Activated naive CD8-positive, alpha-beta T cell treated with anti-CD3 and anti-CD28 coated beads, Interleukin-2, amount 50 U/mL, for 24 hours (primary cell): ENCODE measurements at regions not wholly inside any gene's neighbourhood (a gene's known extent, or its start where the extent isn't known, plus 50 kb on each side); places are given as distances from the start of the nearest gene placed in this dataset.
"Not testable (repeated sequence)": the region's sequence is repeated elsewhere in the genome, so short reads cannot be mapped to it uniquely, and the experiment has no call there.

Experiments used
- ATAC-seq: fragments of 150-1000 bp; cut with Tn5 transposase; one replicate; pipeline ENCODE4 v1.10.0; 2021
- DNase-seq: peaks from one replicate; pipeline ENCODE4 v3.0.0; 2021
- H3K27ac Mint-ChIP-seq: one replicate; pipeline ENCODE4 v1.8.0; 2021; ENCODE audit warnings: mild to moderate bottlenecking, mixed read lengths
- H3K27me3 Mint-ChIP-seq: one replicate; pipeline ENCODE4 v1.8.0; 2021; ENCODE audit warnings: mixed read lengths
- H3K36me3 Mint-ChIP-seq: one replicate; pipeline ENCODE4 v1.8.0; 2021; ENCODE audit warnings: low read depth, mixed read lengths
- H3K4me1 Mint-ChIP-seq: one replicate; pipeline ENCODE4 v1.8.0; 2021; ENCODE audit warnings: mixed read lengths
- H3K4me3 Mint-ChIP-seq: one replicate; pipeline ENCODE4 v1.8.0; 2021; ENCODE audit warnings: mild to moderate bottlenecking, moderate library complexity, mixed read lengths
- H3K9me3 Mint-ChIP-seq: one replicate; pipeline ENCODE4 v1.8.0; 2021; ENCODE audit warnings: mixed read lengths

GRCh38 chr1:30146448-30146847 lies 576.9 kb downstream of the MATN1 start:
- Mint-ChIP-seq H3K36me3 (no peaks in the 10 kb centered on the region), H3K4me3 (no peak overlapping the region), H3K27me3 (peaks cover 18% of the 10 kb centered on the region), H3K4me1 (no peaks in the 10 kb centered on the region), H3K9me3 (peaks cover 5% of the 10 kb centered on the region), H3K27ac (no peak overlapping the region)
- ATAC-seq, result no peak
- DNase-seq, result no peak

GRCh38 chr1:30145723-30146303 lies 577.6 kb downstream of the MATN1 start:
- H3K9me3 Mint-ChIP-seq, result no peaks in the 10 kb centered on the region
- H3K4me3 Mint-ChIP-seq, result no peak overlapping the region
- H3K27me3 Mint-ChIP-seq, result peaks cover 18% of the 10 kb centered on the region
- ATAC-seq (no peak), DNase-seq (no peak)
- H3K36me3 Mint-ChIP-seq, result no peaks in the 10 kb centered on the region
- no peaks in the 10 kb centered on the region for H3K4me1 Mint-ChIP-seq
- no peak overlapping the region for H3K27ac Mint-ChIP-seq

DNA sequence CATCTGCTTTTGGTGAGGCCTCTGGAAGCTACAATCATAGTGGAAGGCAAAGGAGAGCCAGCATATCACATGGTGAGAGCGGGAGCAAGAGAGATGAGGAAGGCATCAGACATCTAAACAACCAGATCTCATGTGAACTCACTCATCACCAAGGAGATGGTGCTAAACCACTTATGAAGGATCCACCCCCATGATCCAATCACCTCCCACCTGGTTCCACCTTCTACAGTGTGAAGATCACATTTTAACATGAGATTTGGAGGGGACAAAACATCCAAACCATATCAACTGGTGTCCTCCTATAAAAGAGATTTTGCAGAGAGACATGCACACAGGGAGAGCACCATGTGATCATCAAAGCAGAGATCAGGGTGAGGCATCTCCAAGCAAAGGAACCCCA lies 578.6 kb downstream of the MATN1 start:
- H3K36me3 Mint-ChIP-seq, result no peaks in the 10 kb centered on the region
- H3K4me1 Mint-ChIP-seq, result no peaks in the 10 kb centered on the region
- no peak overlapping the region for H3K4me3 Mint-ChIP-seq
- no peak for DNase-seq
- no peak for ATAC-seq
- no peak overlapping the region for H3K27ac Mint-ChIP-seq
- H3K9me3 Mint-ChIP-seq, result no peaks in the 10 kb centered on the region
- H3K27me3 Mint-ChIP-seq, result peaks cover 15% of the 10 kb centered on the region

DNA sequence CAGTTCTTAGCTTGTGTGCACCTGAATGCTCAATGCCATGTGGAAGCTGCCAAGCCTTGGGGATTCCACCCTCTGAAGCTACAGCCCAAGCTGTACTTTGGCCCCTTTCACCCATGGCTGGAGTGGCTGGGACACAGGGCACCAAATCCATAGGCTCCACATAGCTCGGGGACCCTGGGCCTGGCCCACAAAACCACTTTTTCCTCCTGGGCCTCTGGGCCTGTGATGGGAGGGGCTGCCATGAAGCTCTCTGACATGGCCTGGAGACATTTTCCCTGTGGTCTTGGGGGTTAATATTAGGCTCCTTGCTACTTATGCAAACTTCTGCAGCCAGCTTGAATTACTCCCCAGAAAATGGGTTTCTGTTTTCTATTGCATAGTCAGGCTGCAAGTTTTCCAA lies 579.9 kb downstream of the MATN1 start:
- DNase-seq (no peak), ATAC-seq (no peak)
- Mint-ChIP-seq H3K27ac (no peak overlapping the region), H3K27me3 (peaks cover 15% of the 10 kb centered on the region), H3K4me3 (no peak overlapping the region), H3K4me1 (no peaks in the 10 kb centered on the region), H3K36me3 (no peaks in the 10 kb centered on the region), H3K9me3 (no peaks in the 10 kb centered on the region)

DNA sequence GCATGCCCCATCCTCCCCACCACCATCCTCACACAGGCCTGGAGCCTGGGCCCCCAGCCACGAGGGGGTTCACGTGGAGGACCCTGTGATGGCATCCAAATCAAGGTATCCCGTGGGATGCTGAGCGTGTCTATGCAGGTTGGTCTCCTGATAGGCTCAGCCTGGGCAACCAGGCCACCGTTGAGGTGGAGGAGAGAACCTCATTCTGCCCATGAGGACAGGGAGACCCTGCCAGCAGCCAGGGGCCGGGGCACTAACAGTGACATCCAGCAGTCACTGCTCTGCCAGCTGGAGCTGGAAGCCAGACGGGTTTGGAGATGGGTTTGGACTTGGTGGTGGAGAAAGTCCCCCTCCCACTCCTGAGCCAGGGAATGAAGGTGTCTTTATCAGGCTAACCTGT lies 582.8 kb downstream of the MATN1 start:
- ATAC-seq (no peak), DNase-seq (no peak)
- H3K4me3 Mint-ChIP-seq, result no peak overlapping the region
- no peaks in the 10 kb centered on the region for H3K36me3 Mint-ChIP-seq
- H3K9me3 Mint-ChIP-seq, result no peaks in the 10 kb centered on the region
- peaks cover 9% of the 10 kb centered on the region for H3K27me3 Mint-ChIP-seq
- H3K4me1 Mint-ChIP-seq, result no peaks in the 10 kb centered on the region
- no peak overlapping the region for H3K27ac Mint-ChIP-seq

DNA sequence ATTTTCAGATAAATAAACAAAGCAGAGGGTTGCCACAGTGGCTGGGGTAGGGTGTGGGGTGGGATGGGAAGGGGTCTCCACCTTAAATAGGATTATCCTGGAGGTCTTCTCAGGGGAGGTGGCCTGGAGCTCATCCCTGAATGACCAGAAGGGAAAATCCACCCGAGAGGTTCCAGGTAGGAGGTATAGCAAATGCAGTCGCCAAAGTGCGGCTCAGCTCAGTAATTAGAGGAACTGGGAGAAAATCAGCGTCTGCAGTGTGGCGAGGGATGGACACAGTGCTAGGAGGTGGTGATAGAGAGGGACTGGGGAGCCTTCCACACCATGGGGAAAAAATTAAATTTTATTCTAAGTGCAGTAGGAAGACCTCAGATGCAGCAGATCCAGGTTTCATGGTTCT lies 584.5 kb downstream of the MATN1 start:
- Mint-ChIP-seq H3K27ac (no peak overlapping the region), H3K4me1 (no peaks in the 10 kb centered on the region)

DNA sequence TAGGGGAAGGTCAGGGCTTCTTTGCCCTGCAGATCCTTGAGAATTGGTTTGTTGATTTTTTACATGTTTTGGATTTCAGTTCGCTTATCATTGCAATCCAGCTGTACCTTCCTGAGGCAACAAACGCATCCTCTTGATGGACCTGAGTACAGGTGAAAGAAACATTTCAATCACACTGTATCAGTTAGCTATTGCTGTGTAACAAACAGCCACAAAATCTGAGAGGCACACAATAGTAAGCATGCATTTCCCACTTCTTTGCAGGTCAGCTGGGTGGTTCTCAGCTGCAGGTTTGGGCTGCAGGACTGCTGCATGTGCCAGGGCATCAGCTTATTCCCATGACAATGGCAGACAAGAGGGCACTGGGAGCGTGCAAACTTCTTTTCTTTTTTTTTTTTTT lies 586.4 kb downstream of the MATN1 start:
- no peak for ATAC-seq

More for the DNA sequence above, 584.5 kb downstream of the MATN1 start:
- ATAC-seq (no peak), DNase-seq (no peak)
- Mint-ChIP-seq H3K9me3 (no peaks in the 10 kb centered on the region), H3K27me3 (peaks cover 2% of the 10 kb centered on the region), H3K4me3 (no peak overlapping the region), H3K36me3 (no peaks in the 10 kb centered on the region)

GRCh38 chr1:30135698-30136097 lies 587.7 kb downstream of the MATN1 start:
- DNase-seq (no peak), ATAC-seq (no peak)
- Mint-ChIP-seq H3K4me1 (no peaks in the 10 kb centered on the region), H3K9me3 (no peaks in the 10 kb centered on the region), H3K27me3 (no peaks in the 10 kb centered on the region), H3K36me3 (no peaks in the 10 kb centered on the region), H3K27ac (no peak overlapping the region), H3K4me3 (no peak overlapping the region)

More for the DNA sequence above, 586.4 kb downstream of the MATN1 start:
- Mint-ChIP-seq H3K27ac (no peak overlapping the region), H3K27me3 (no peaks in the 10 kb centered on the region), H3K4me3 (no peak overlapping the region), H3K36me3 (no peaks in the 10 kb centered on the region), H3K4me1 (no peaks in the 10 kb centered on the region), H3K9me3 (no peaks in the 10 kb centered on the region)
- DNase-seq, result no peak

DNA sequence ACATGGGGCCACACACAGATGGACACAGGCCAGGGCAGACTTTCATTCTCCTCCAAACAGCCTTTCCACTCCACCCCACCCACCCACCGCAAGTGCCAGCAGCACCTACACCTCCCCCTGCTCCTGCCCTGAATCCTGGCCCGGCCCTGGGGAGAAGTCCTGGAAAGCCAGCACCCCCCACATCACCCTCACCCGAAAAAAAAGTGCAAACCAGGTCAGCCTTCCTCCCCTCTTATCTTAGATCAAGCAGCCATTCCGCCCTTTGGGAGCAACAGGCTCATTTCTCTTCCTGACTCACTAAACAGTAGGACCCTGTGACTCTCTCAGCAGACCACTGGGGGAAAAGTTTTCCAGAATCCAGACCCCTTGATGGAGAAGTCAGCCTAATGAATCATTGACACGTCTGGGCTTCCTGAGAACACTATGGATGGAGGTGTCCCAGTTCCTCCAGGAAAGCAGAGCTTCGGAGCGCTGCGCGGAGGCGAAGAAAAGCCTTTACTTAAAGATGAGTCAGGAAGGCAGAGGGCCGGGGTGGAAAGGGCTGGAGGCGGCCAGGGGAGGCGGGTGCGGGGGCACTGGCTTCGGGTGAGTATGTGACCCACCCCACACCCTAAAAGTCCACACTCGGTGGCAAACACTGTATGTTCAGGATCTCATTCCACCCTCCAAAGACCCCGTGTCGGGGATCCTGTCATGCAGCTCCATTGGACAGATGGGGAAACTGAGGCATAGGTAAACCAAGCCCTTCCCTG lies 588.7 kb downstream of the MATN1 start:
- Mint-ChIP-seq H3K27me3 (no peaks in the 10 kb centered on the region), H3K9me3 (no peaks in the 10 kb centered on the region), H3K4me3 (no peak overlapping the region), H3K36me3 (no peaks in the 10 kb centered on the region), H3K4me1 (no peaks in the 10 kb centered on the region), H3K27ac (no peak overlapping the region)
- ATAC-seq, result no peak
- no peak for DNase-seq

DNA sequence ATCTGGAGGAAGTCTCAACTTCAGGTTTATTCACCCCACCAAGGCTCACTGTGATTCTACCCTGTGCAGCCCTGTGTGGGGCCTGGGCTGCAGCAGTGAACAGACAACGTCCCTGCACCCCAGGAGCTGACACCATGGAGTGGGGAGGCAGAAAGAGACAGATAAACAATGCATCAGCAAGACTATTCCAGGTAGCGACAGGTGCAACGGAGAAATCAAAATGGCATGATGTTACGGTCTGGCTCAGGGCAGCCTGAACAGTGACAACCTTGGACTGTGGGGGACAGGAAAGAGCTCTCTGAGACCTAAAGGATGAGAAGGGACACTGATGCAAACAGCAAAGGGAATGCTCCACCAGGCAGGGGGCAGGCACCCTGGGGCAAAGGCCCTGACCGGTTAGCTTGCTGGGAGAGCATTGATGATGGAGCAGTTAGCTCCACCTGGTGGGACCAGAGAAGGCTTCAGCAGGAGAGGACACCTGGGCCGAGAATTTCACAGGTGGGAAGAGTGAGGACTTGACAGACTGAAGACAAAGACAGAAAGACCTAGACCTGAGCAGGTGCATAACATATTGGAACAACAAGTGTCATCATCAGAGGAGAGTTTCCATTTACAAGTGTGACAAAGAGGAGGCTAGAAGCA lies 589.9 kb downstream of the MATN1 start:
- H3K36me3 Mint-ChIP-seq, result no peaks in the 10 kb centered on the region
- no peak overlapping the region for H3K4me3 Mint-ChIP-seq
- ATAC-seq, result no peak
- H3K4me1 Mint-ChIP-seq, result no peaks in the 10 kb centered on the region
- DNase-seq, result no peak
- H3K27me3 Mint-ChIP-seq, result peaks cover 4% of the 10 kb centered on the region
- no peaks in the 10 kb centered on the region for H3K9me3 Mint-ChIP-seq
- no peak overlapping the region for H3K27ac Mint-ChIP-seq

DNA sequence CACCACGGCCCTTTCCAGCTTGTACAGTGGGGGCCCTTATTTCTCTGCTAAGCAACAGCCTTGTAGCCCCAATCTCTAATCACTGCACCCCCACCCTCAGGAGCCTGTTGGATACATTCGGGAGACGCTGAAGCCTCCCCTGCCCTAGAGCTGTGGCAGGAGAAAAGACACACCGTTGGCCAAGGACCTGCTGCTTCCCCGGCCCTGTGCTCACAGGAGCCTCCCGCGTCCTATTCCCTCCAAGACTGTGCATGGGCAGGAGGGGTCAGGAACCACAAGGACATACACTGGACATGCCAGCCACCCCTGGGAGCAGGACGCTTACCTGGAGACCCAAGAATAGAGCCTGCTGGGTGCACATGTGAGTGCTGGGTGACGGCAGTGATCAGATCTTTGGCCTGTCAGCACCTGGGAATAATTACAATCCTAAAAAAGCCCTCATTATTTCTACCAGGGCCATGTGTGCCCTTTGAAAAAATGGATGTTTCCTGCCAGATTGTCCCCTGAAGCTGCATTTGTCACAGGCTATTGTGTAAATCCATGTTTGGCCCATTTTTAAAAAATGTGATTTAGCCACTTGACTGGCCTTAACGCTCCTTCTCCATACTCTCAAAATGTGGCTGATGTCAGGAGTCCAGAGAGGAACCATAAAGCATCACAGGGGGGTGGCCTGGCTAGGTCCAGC lies 590.6 kb downstream of the MATN1 start:
- peaks cover 4% of the 10 kb centered on the region for H3K27me3 Mint-ChIP-seq
- no peaks in the 10 kb centered on the region for H3K4me1 Mint-ChIP-seq
- ATAC-seq (no peak), DNase-seq (no peak)
- H3K27ac Mint-ChIP-seq, result no peak overlapping the region
- H3K9me3 Mint-ChIP-seq, result no peaks in the 10 kb centered on the region
- H3K36me3 Mint-ChIP-seq, result no peaks in the 10 kb centered on the region
- H3K4me3 Mint-ChIP-seq, result no peak overlapping the region

DNA sequence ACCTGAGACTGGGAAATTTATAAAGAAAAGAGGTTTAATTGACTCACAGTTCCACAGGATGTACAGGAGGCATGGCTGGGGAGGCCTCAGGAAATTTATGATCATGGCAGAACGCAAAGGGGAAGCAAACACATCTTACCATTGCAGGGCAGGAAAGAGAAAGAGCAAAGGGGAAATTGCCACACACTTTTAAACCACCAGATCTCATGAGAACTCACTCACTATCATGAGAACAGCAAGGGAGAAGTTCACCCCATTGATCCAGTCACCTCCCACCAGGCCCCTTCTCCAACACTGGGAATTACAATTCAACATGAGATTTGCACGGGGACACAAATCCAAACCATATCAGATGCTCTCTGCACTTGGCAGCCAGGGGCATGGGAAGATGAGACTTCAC lies 592.8 kb downstream of the MATN1 start:
- not testable (repeated sequence) for H3K4me1 Mint-ChIP-seq, H3K27me3 Mint-ChIP-seq, H3K4me3 Mint-ChIP-seq, H3K9me3 Mint-ChIP-seq, ATAC-seq, DNase-seq, H3K36me3 Mint-ChIP-seq, H3K27ac Mint-ChIP-seq

GRCh38 chr1:30130099-30130498 lies 593.3 kb downstream of the MATN1 start:
- DNase-seq (no peak), ATAC-seq (no peak)
- Mint-ChIP-seq H3K27me3 (peaks cover 4% of the 10 kb centered on the region), H3K9me3 (no peaks in the 10 kb centered on the region), H3K4me1 (no peaks in the 10 kb centered on the region), H3K36me3 (no peaks in the 10 kb centered on the region), H3K4me3 (no peak overlapping the region), H3K27ac (no peak overlapping the region)

DNA sequence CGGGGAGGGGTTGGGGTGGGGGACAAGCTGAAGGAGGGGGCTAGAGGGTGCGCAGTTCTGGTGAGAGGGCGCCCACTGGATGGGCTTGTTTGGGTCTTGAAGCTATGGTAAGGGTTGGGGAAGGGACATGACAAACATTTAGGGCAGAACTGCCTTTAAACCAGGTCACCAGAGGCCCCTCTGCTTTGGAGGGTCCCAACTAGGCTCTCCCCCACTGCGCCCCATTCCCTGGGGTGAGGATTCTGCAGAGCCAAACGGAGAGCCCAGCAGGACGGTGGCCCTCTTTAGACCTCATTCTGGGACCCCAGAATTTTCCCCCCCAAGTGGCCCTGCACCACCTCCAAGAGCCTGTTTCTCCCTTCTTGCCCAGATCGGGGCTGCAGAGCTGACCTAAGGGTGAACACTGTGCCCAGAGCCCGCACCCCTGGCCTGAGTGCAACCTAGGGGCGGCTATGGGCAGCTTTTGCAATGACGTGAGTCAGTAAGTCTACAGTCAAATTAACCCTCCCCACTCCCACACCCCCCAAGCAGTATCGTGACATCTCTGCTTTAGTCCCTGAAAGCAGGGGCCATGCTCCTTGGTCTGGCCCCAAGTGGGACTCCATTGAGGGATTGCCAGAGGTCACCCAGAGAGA lies 593.8 kb downstream of the MATN1 start:
- H3K9me3 Mint-ChIP-seq, result no peaks in the 10 kb centered on the region
- H3K4me1 Mint-ChIP-seq, result no peaks in the 10 kb centered on the region
- ATAC-seq (no peak), DNase-seq (no peak)
- H3K36me3 Mint-ChIP-seq, result no peaks in the 10 kb centered on the region
- no peak overlapping the region for H3K4me3 Mint-ChIP-seq
- no peak overlapping the region for H3K27ac Mint-ChIP-seq
- H3K27me3 Mint-ChIP-seq, result peaks cover 4% of the 10 kb centered on the region
